Activated CD4-positive, alpha-beta T cell treated with anti-CD3 and anti-CD28 coated beads, Interleukin-2, amount 50 U/mL, for 1 hour (primary cell): ENCODE measurements at regions not wholly inside any gene's neighbourhood (a gene's known extent, or its start where the extent isn't known, plus 50 kb on each side); places are given as distances from the start of the nearest gene placed in this dataset.
"Not testable (repeated sequence)": the region's sequence is repeated elsewhere in the genome, so short reads cannot be mapped to it uniquely, and the experiment has no call there.

Source experiments
- DNase-seq: peaks from one replicate; pipeline ENCODE4 v3.0.0-alpha.2; 2020

GRCh38 chr2:133886735-133887675 lies 318.7 kb upstream of the NCKAP5 start:
- DNase-seq = peak; percentile 48

- no peak for DNase-seq
Observed at GRCh38 chr2:133887676-133888040, 319.4 kb upstream of the NCKAP5 start.

- no peak for DNase-seq
Observed at GRCh38 chr2:133888107-133888506, 319.8 kb upstream of the NCKAP5 start.

GRCh38 chr2:133888621-133889219 lies 320.5 kb upstream of the NCKAP5 start:
- no peak for DNase-seq

- no peak for DNase-seq
Observed at GRCh38 chr2:133892352-133892913, 324.2 kb upstream of the NCKAP5 start.

- DNase-seq = no peak
Observed at GRCh38 chr2:133894429-133894828, 326.2 kb upstream of the NCKAP5 start.

GRCh38 chr2:133897838-133898237 lies 329.6 kb upstream of the NCKAP5 start:
- not testable (repeated sequence) for DNase-seq

GRCh38 chr2:133900909-133901308 lies 332.6 kb upstream of the NCKAP5 start:
- DNase-seq = no peak

- no peak for DNase-seq
Observed at GRCh38 chr2:133906396-133906795, 338.1 kb upstream of the NCKAP5 start.

- no peak for DNase-seq
Observed at GRCh38 chr2:133906926-133907325, 338.7 kb upstream of the NCKAP5 start.

GRCh38 chr2:133908171-133908570 lies 339.9 kb upstream of the NCKAP5 start:
- DNase-seq = no peak

GRCh38 chr2:133918141-133918540 lies 335.7 kb upstream of the MGAT5 start:
- DNase-seq = no peak

- no peak for DNase-seq
Observed at GRCh38 chr2:133919285-133919684, 334.6 kb upstream of the MGAT5 start.

- DNase-seq = no peak
Observed at GRCh38 chr2:133927894-133928293, 326.0 kb upstream of the MGAT5 start.

GRCh38 chr2:133936096-133936495 lies 317.8 kb upstream of the MGAT5 start:
- no peak for DNase-seq

GRCh38 chr2:133936601-133937000 lies 317.3 kb upstream of the MGAT5 start:
- DNase-seq = no peak

GRCh38 chr2:133937669-133938068 lies 316.2 kb upstream of the MGAT5 start:
- DNase-seq = no peak

- DNase-seq = no peak
Observed at GRCh38 chr2:133940134-133940533, 313.7 kb upstream of the MGAT5 start.

- no peak for DNase-seq
Observed at GRCh38 chr2:133941666-133942065, 312.2 kb upstream of the MGAT5 start.

- no peak for DNase-seq
Observed at GRCh38 chr2:133942398-133942797, 311.5 kb upstream of the MGAT5 start.

GRCh38 chr2:133943108-133943507 lies 310.8 kb upstream of the MGAT5 start:
- no peak for DNase-seq

- no peak for DNase-seq
Observed at GRCh38 chr2:133945089-133945488, 308.8 kb upstream of the MGAT5 start.

- no peak for DNase-seq
Observed at GRCh38 chr2:133947057-133947456, 306.8 kb upstream of the MGAT5 start.
